ENCODE measurements at regions not wholly inside any gene's neighbourhood (a gene's known extent, or its start where the extent isn't known, plus 50 kb on each side); places are given as distances from the start of the nearest gene placed in this dataset.
"Not testable (repeated sequence)": the region's sequence is repeated elsewhere in the genome, so short reads cannot be mapped to it uniquely, and the experiment has no call there.

DNA sequence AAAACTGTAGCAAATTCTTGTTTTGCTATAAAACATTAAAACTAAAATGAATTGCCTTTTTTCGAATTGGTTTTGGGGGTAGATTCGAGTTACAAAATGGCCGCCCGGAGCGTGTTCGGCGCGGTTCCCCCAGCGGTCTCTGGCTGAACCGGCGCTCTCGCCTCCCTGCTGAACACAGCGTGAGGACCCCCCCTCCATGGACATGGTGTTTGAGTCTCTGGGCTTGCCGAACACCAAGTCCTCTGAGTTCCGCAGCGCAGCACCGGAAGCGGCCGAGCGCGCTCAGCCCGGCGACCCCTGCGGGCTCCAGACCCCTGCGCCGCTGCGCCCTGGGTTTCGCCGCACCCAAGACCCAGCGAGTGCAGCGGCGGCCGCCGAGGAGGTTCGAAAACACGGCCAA, 139.6 kb upstream of the CARMIL1 start:
- H3K9me3 ChIP-seq (ENCODE audit: control insufficient read depth, insufficient read depth, low read length); H3K36me3 ChIP-seq (ENCODE audit: control insufficient read depth, insufficient read depth, low read length); H3K4me1 ChIP-seq (ENCODE audit: control insufficient read depth, insufficient read depth, low read length); H3K4me3 ChIP-seq (ENCODE audit: low read depth, low read length); H3K27me3 ChIP-seq (ENCODE audit: control insufficient read depth, insufficient read depth, low read length); H3K27ac ChIP-seq (ENCODE audit: low read depth, low read length): not testable (repeated sequence)
- 72% methylated on average over 36 of the region's 36 CpGs for WGBS (ENCODE audit: insufficient coverage)
- peak in 1 of 6 donors; percentile 9 for DNase-seq (ENCODE audit: low read depth in 4 of 6, low spot score in 6 of 6)

- no peak for DNase-seq (ENCODE audit: low read depth in 4 of 6, low spot score in 6 of 6)
- WGBS (ENCODE audit: insufficient coverage), result no CpG with 5 or more reads among the region's 2 CpGs
- H3K4me1 ChIP-seq (ENCODE audit: control insufficient read depth, insufficient read depth, low read length), result no peaks in the 10 kb centered on the region
- no peak overlapping the region for H3K27ac ChIP-seq (ENCODE audit: low read depth, low read length)
- no peaks in the 10 kb centered on the region for H3K27me3 ChIP-seq (ENCODE audit: control insufficient read depth, insufficient read depth, low read length)
- H3K9me3 ChIP-seq (ENCODE audit: control insufficient read depth, insufficient read depth, low read length), result no peaks in the 10 kb centered on the region
- no peak overlapping the region for H3K4me3 ChIP-seq (ENCODE audit: low read depth, low read length)
- no peaks in the 10 kb centered on the region for H3K36me3 ChIP-seq (ENCODE audit: control insufficient read depth, insufficient read depth, low read length)
These were observed 136.7 kb upstream of the CARMIL1 start for GRCh38 chr6:25142506-25142905.

DNA sequence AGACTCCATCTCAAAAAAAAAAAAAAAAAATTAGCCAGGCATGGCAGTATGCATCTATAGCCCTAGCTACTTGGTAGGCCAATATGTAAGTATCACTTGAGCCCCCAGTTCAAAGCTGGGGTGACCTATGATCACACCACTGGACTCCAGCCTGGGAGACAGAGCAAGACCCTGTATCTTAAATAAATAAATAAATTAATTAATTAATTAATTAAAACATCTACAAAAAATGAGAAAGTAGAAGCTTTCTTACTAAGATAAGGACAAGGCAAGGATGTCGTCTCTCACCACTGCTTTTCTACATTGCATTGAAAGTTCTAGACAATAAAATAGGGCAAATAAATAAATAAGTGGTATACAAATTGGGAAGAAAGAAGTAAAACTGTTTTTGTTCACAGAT, 134.3 kb upstream of the CARMIL1 start:
- Histone ChIP-seq H3K27me3 (ENCODE audit: control insufficient read depth, insufficient read depth, low read length) (no peaks in the 10 kb centered on the region), H3K4me3 (ENCODE audit: low read depth, low read length) (no peak overlapping the region), H3K27ac (ENCODE audit: low read depth, low read length) (no peak overlapping the region), H3K4me1 (ENCODE audit: control insufficient read depth, insufficient read depth, low read length) (no peaks in the 10 kb centered on the region), H3K36me3 (ENCODE audit: control insufficient read depth, insufficient read depth, low read length) (no peaks in the 10 kb centered on the region), H3K9me3 (ENCODE audit: control insufficient read depth, insufficient read depth, low read length) (no peaks in the 10 kb centered on the region)
- WGBS (ENCODE audit: insufficient coverage), result no CpG with 5 or more reads among the region's 1 CpG
- no peak for DNase-seq (ENCODE audit: low read depth in 4 of 6, low spot score in 6 of 6)

GRCh38 chr6:25147223-25147622, 132.0 kb upstream of the CARMIL1 start:
- H3K27me3 ChIP-seq (ENCODE audit: control insufficient read depth, insufficient read depth, low read length), result no peaks in the 10 kb centered on the region
- H3K9me3 ChIP-seq (ENCODE audit: control insufficient read depth, insufficient read depth, low read length), result no peaks in the 10 kb centered on the region
- H3K36me3 ChIP-seq (ENCODE audit: control insufficient read depth, insufficient read depth, low read length), result no peaks in the 10 kb centered on the region
- H3K4me3 ChIP-seq (ENCODE audit: low read depth, low read length), result no peak overlapping the region
- no peak overlapping the region for H3K27ac ChIP-seq (ENCODE audit: low read depth, low read length)
- no peaks in the 10 kb centered on the region for H3K4me1 ChIP-seq (ENCODE audit: control insufficient read depth, insufficient read depth, low read length)
- DNase-seq (ENCODE audit: low read depth in 4 of 6, low spot score in 6 of 6), result no peak

DNA sequence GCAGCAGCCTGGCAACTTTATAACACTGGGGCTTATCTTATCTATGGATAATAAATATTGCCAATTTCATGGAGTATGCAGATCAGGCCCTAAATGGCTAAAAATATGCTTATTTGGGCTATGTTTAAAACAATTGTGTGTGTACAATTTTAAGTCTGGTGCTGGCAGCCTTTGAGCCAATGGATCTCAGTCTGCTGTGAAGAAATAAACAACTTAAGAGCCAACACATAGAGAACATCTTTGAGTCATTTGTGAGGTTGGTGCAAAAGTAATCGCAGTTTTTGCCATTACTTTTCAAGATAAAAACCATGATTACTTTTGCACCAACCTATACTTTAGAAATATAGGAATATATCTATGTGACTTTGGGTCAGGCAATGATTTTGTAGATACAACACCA, 129.1 kb upstream of the CARMIL1 start:
- H3K4me3 ChIP-seq (ENCODE audit: low read depth, low read length), result no peak overlapping the region
- H3K9me3 ChIP-seq (ENCODE audit: control insufficient read depth, insufficient read depth, low read length), result no peaks in the 10 kb centered on the region
- WGBS (ENCODE audit: insufficient coverage), result no CpG with 5 or more reads among the region's 1 CpG
- H3K27me3 ChIP-seq (ENCODE audit: control insufficient read depth, insufficient read depth, low read length), result no peaks in the 10 kb centered on the region
- no peak for DNase-seq (ENCODE audit: low read depth in 4 of 6, low spot score in 6 of 6)
- H3K36me3 ChIP-seq (ENCODE audit: control insufficient read depth, insufficient read depth, low read length), result no peaks in the 10 kb centered on the region
- no peak overlapping the region for H3K27ac ChIP-seq (ENCODE audit: low read depth, low read length)
- no peaks in the 10 kb centered on the region for H3K4me1 ChIP-seq (ENCODE audit: control insufficient read depth, insufficient read depth, low read length)

- Histone ChIP-seq H3K4me1 (ENCODE audit: control insufficient read depth, insufficient read depth, low read length) (no peaks in the 10 kb centered on the region), H3K4me3 (ENCODE audit: low read depth, low read length) (no peak overlapping the region), H3K36me3 (ENCODE audit: control insufficient read depth, insufficient read depth, low read length) (no peaks in the 10 kb centered on the region), H3K27ac (ENCODE audit: low read depth, low read length) (no peak overlapping the region), H3K27me3 (ENCODE audit: control insufficient read depth, insufficient read depth, low read length) (no peaks in the 10 kb centered on the region), H3K9me3 (ENCODE audit: control insufficient read depth, insufficient read depth, low read length) (no peaks in the 10 kb centered on the region)
- DNase-seq (ENCODE audit: low read depth in 4 of 6, low spot score in 6 of 6), result no peak
- WGBS (ENCODE audit: insufficient coverage), result no CpG with 5 or more reads among the region's 2 CpGs
These were observed 128.3 kb upstream of the CARMIL1 start for GRCh38 chr6:25150863-25151262.

- H3K4me3 ChIP-seq (ENCODE audit: low read depth, low read length), result no peak overlapping the region
- DNase-seq (ENCODE audit: low read depth in 4 of 6, low spot score in 6 of 6), result no peak
- H3K27ac ChIP-seq (ENCODE audit: low read depth, low read length), result no peak overlapping the region
- WGBS (ENCODE audit: insufficient coverage), result 95% methylated on average over 17 of the region's 21 CpGs
- no peaks in the 10 kb centered on the region for H3K9me3 ChIP-seq (ENCODE audit: control insufficient read depth, insufficient read depth, low read length)
- no peaks in the 10 kb centered on the region for H3K36me3 ChIP-seq (ENCODE audit: control insufficient read depth, insufficient read depth, low read length)
- H3K4me1 ChIP-seq (ENCODE audit: control insufficient read depth, insufficient read depth, low read length), result no peaks in the 10 kb centered on the region
- no peaks in the 10 kb centered on the region for H3K27me3 ChIP-seq (ENCODE audit: control insufficient read depth, insufficient read depth, low read length)
These were observed 126.1 kb upstream of the CARMIL1 start for GRCh38 chr6:25153079-25153478.

- Histone ChIP-seq H3K27me3 (ENCODE audit: control insufficient read depth, insufficient read depth, low read length) (no peaks in the 10 kb centered on the region), H3K4me3 (ENCODE audit: low read depth, low read length) (no peak overlapping the region), H3K4me1 (ENCODE audit: control insufficient read depth, insufficient read depth, low read length) (no peaks in the 10 kb centered on the region), H3K36me3 (ENCODE audit: control insufficient read depth, insufficient read depth, low read length) (no peaks in the 10 kb centered on the region), H3K27ac (ENCODE audit: low read depth, low read length) (no peak overlapping the region), H3K9me3 (ENCODE audit: control insufficient read depth, insufficient read depth, low read length) (no peaks in the 10 kb centered on the region)
- WGBS (ENCODE audit: insufficient coverage), result no CpG with 5 or more reads among the region's 3 CpGs
- DNase-seq (ENCODE audit: low read depth in 4 of 6, low spot score in 6 of 6), result no peak
These were observed 125.1 kb upstream of the CARMIL1 start for GRCh38 chr6:25154034-25154596.

DNA sequence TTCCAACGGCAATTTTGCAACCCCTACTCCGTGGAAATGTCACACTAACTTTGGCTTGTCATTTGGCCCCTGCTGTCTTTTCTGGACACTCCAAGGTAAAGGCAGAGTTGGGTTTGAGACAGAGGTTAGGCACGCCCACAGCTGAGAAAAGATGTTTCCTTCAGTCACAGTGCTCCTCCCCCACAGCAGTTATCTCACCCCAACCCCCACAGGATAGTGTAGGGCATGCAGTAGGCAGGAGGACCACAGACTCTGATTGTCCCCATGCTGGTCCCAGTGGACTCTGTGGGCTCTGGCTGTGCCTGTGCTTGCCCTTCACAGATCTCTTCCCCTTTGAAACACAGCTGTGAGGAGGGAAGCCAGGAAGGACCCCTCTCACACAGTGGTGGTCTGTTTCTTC, 124.0 kb upstream of the CARMIL1 start:
- no peak overlapping the region for H3K27ac ChIP-seq (ENCODE audit: low read depth, low read length)
- no peak overlapping the region for H3K4me3 ChIP-seq (ENCODE audit: low read depth, low read length)

GRCh38 chr6:25156123-25156522, 123.1 kb upstream of the CARMIL1 start:
- H3K27ac ChIP-seq (ENCODE audit: low read depth, low read length), result no peak overlapping the region
- no peaks in the 10 kb centered on the region for H3K4me1 ChIP-seq (ENCODE audit: control insufficient read depth, insufficient read depth, low read length)
- no peaks in the 10 kb centered on the region for H3K9me3 ChIP-seq (ENCODE audit: control insufficient read depth, insufficient read depth, low read length)
- no peak for DNase-seq (ENCODE audit: low read depth in 4 of 6, low spot score in 6 of 6)
- no peaks in the 10 kb centered on the region for H3K36me3 ChIP-seq (ENCODE audit: control insufficient read depth, insufficient read depth, low read length)
- no peak overlapping the region for H3K4me3 ChIP-seq (ENCODE audit: low read depth, low read length)
- H3K27me3 ChIP-seq (ENCODE audit: control insufficient read depth, insufficient read depth, low read length), result no peaks in the 10 kb centered on the region
- WGBS (ENCODE audit: insufficient coverage), result 89% methylated on average over 1 of the region's 1 CpG

More for the DNA sequence above, 124.0 kb upstream of the CARMIL1 start:
- Histone ChIP-seq H3K4me1 (ENCODE audit: control insufficient read depth, insufficient read depth, low read length) (no peaks in the 10 kb centered on the region), H3K36me3 (ENCODE audit: control insufficient read depth, insufficient read depth, low read length) (no peaks in the 10 kb centered on the region), H3K9me3 (ENCODE audit: control insufficient read depth, insufficient read depth, low read length) (no peaks in the 10 kb centered on the region), H3K27me3 (ENCODE audit: control insufficient read depth, insufficient read depth, low read length) (no peaks in the 10 kb centered on the region)
- DNase-seq (ENCODE audit: low read depth in 4 of 6, low spot score in 6 of 6), result no peak
- WGBS (ENCODE audit: insufficient coverage), result no CpG with 5 or more reads among the region's 3 CpGs
